Endothelial cell (in vitro differentiated cells): ENCODE measurements at regions not wholly inside any gene's neighbourhood (a gene's known extent, or its start where the extent isn't known, plus 50 kb on each side); places are given as distances from the start of the nearest gene placed in this dataset.
"Not testable (repeated sequence)": the region's sequence is repeated elsewhere in the genome, so short reads cannot be mapped to it uniquely, and the experiment has no call there.

Experiments used
- DNase-seq: peaks from one replicate; pipeline ENCODE4 v3.0.0; 2021; ENCODE audit warnings: low spot score
- H3K27ac Mint-ChIP-seq: one replicate; pipeline ENCODE4 v1.8.0; 2021; ENCODE audit warnings: mixed read lengths, inconsistent platforms; ENCODE audit not compliant: unreplicated experiment
- H3K27me3 Mint-ChIP-seq: one replicate; pipeline ENCODE4 v1.8.0; 2021; ENCODE audit warnings: mild to moderate bottlenecking, moderate library complexity, mixed read lengths, inconsistent platforms; ENCODE audit not compliant: unreplicated experiment
- H3K36me3 Mint-ChIP-seq: one replicate; pipeline ENCODE4 v1.8.0; 2021; ENCODE audit warnings: mild to moderate bottlenecking, low read depth, mixed read lengths, inconsistent platforms; ENCODE audit not compliant: unreplicated experiment
- H3K4me1 Mint-ChIP-seq: one replicate; pipeline ENCODE4 v1.8.0; 2021; ENCODE audit warnings: mild to moderate bottlenecking, mixed read lengths, inconsistent platforms; ENCODE audit not compliant: unreplicated experiment
- H3K4me3 Mint-ChIP-seq: one replicate; pipeline ENCODE4 v1.8.0; 2021; ENCODE audit warnings: mild to moderate bottlenecking, mixed read lengths, inconsistent platforms; ENCODE audit not compliant: unreplicated experiment
- H3K9me3 Mint-ChIP-seq: one replicate; pipeline ENCODE4 v1.8.0; 2021; ENCODE audit warnings: mixed read lengths, inconsistent platforms; ENCODE audit not compliant: unreplicated experiment
- CTCF ChIP-seq: fragments of 200-600 bp; sonication (generic); IDR thresholded peaks from one replicate; pipeline ENCODE4 v1.5.0; 2021; ENCODE audit warnings: antibody characterized with exemption; ENCODE audit not compliant: unreplicated experiment

GRCh38 chr9:88880199-88880598 lies 111.1 kb upstream of the S1PR3 start:
- H3K36me3 Mint-ChIP-seq, result no peaks in the 10 kb centered on the region
- no peak for DNase-seq
- no peaks in the 10 kb centered on the region for H3K27me3 Mint-ChIP-seq
- H3K27ac Mint-ChIP-seq, result no peak overlapping the region
- no peaks in the 10 kb centered on the region for H3K4me1 Mint-ChIP-seq
- H3K9me3 Mint-ChIP-seq, result no peaks in the 10 kb centered on the region
- H3K4me3 Mint-ChIP-seq, result no peak overlapping the region
- TF ChIP-seq CTCF, result no peak

- not testable (repeated sequence) for DNase-seq, H3K4me1 Mint-ChIP-seq, H3K27ac Mint-ChIP-seq, H3K27me3 Mint-ChIP-seq, H3K36me3 Mint-ChIP-seq, H3K4me3 Mint-ChIP-seq, H3K9me3 Mint-ChIP-seq
These were observed 107.0 kb upstream of the S1PR3 start for GRCh38 chr9:88884291-88884690.

DNA sequence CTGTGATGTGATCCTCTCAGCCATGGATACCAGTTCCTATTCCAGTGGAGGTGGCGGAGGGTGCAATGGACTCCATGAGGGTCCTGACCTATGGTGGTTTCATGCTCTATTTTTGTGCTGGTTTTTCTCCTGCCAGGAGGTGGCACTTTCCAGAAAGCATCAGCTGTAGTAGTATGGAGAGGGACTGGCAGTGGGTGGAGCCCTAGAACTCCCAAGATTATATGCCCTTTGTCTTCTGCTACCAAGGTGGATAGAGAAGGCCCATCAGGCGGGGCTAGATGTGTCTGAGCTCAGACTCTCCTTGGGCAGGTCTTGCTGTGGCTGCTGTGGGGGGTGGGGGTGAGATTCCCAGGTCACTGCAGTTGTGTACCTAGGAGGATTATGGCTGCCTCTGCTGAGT lies 104.5 kb upstream of the S1PR3 start:
- not testable (repeated sequence) for DNase-seq, H3K9me3 Mint-ChIP-seq, H3K36me3 Mint-ChIP-seq, H3K4me3 Mint-ChIP-seq, H3K27ac Mint-ChIP-seq, H3K27me3 Mint-ChIP-seq, H3K4me1 Mint-ChIP-seq

GRCh38 chr9:88889386-88889785 lies 101.9 kb upstream of the S1PR3 start:
- H3K36me3 Mint-ChIP-seq, result no peaks in the 10 kb centered on the region
- no peak overlapping the region for H3K27ac Mint-ChIP-seq
- H3K27me3 Mint-ChIP-seq, result no peaks in the 10 kb centered on the region
- H3K4me3 Mint-ChIP-seq, result no peak overlapping the region
- no peaks in the 10 kb centered on the region for H3K9me3 Mint-ChIP-seq
- no peak for DNase-seq
- H3K4me1 Mint-ChIP-seq, result peaks cover 2% of the 10 kb centered on the region
- TF ChIP-seq CTCF, result no peak

GRCh38 chr9:88890546-88890945 lies 100.7 kb upstream of the S1PR3 start:
- DNase-seq, result no peak
- no peak for TF ChIP-seq CTCF
- Mint-ChIP-seq H3K4me1 (peaks cover 2% of the 10 kb centered on the region), H3K27ac (no peak overlapping the region), H3K9me3 (no peaks in the 10 kb centered on the region), H3K4me3 (no peak overlapping the region), H3K36me3 (no peaks in the 10 kb centered on the region), H3K27me3 (no peaks in the 10 kb centered on the region)

GRCh38 chr9:88891040-88891439 lies 100.2 kb upstream of the S1PR3 start:
- H3K27ac Mint-ChIP-seq, result no peak overlapping the region
- H3K27me3 Mint-ChIP-seq, result no peaks in the 10 kb centered on the region
- no peak overlapping the region for H3K4me3 Mint-ChIP-seq
- no peak for DNase-seq
- H3K36me3 Mint-ChIP-seq, result no peaks in the 10 kb centered on the region
- no peak for TF ChIP-seq CTCF
- no peaks in the 10 kb centered on the region for H3K9me3 Mint-ChIP-seq
- peaks cover 2% of the 10 kb centered on the region for H3K4me1 Mint-ChIP-seq
